ENCODE measurements at regions not wholly inside any gene's neighbourhood (a gene's known extent, or its start where the extent isn't known, plus 50 kb on each side); places are given as distances from the start of the nearest gene placed in this dataset.

DNA sequence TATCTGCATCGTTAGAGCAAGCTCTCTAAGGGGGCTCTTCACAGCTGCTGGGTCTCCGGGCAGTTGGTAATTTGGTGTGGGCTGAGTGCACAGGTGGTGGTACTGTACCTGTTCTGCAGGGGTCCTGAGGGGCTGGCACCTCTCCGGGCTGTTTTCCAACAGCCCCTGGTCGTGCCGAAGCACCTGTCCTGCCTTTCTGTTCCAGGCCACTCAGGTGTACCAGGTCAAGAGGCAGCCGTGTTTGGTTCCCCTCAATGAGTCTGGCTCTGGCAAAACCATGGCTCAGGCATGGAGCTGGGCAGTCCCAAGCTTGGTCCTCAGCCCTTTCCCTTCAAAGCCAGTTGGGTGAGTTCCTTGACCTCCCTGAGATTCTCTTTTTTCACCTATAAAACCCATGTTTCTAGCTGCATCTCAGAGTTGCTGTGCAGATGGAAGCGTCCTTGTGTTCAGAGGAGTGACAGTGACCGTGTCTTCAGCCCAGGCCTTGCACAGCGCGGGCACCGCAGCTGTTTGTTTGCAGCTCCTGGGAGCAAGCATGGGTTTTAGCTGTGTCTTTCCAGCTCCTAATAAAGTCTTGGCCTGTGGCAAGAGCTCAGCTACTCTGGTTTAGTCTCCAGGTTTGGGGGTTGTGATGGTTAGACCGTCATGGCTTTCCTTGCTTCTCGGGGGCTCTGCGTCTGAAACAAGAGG lies 110.9 kb downstream of the GLI2 start:
- intact Hi-C loops (cut with DNase I; ENCODE audit: low total_unique reads): no loop called here
- Histone ChIP-seq H3K9me3 (peaks cover 0 to 5% of the 10 kb centered on the region in 2 donors), H3K36me3 (no peaks in the 10 kb centered on the region), H3K27me3 (no peaks in the 10 kb centered on the region), H3K4me1 (no peaks in the 10 kb centered on the region), H3K27ac (no peak overlapping the region), H3K4me3 (no peak overlapping the region)
- no peak for DNase-seq
- TF ChIP-seq, protein P1, sequence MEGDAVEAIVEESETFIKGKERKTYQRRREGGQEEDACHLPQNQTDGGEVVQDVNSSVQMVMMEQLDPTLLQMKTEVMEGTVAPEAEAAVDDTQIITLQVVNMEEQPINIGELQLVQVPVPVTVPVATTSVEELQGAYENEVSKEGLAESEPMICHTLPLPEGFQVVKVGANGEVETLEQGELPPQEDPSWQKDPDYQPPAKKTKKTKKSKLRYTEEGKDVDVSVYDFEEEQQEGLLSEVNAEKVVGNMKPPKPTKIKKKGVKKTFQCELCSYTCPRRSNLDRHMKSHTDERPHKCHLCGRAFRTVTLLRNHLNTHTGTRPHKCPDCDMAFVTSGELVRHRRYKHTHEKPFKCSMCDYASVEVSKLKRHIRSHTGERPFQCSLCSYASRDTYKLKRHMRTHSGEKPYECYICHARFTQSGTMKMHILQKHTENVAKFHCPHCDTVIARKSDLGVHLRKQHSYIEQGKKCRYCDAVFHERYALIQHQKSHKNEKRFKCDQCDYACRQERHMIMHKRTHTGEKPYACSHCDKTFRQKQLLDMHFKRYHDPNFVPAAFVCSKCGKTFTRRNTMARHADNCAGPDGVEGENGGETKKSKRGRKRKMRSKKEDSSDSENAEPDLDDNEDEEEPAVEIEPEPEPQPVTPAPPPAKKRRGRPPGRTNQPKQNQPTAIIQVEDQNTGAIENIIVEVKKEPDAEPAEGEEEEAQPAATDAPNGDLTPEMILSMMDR (IDR thresholded peaks at IDR 0.05): no peak
- no peak for TF ChIP-seq POLR2A (IDR thresholded peaks at IDR 0.05)

DNA sequence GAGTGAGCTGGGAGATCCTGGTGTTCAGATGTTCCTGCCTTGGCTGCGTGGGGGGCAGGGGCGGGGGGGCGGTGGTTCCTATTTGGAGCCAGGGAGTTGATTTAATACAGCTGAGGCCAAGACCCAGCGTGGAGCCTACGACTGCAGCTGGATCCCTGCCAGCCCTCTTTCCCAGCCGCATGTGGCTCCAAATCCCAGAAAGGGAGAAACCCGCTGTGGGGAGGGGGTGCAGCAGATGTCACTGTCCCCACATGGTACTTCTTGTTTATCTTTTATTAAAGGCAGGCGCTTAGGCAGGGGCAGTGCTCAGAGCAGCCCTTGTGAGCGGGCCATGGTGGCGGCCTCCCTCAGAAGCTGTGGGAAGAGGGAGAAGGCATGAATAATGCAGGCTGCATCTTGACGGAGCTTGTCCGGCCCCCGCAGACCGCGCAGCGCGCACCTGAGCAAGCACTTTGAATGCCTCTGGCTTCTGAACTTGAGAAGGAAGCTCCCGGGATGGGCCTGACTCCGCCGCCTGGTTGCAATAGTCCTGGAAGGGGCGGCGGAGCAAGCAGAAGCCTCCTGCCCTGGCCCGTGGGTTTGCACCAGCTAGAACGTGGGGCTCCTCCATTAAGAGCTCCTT lies 112.1 kb downstream of the GLI2 start:
- peaks cover 0 to 5% of the 10 kb centered on the region in 2 donors for H3K9me3 ChIP-seq
- H3K36me3 ChIP-seq: no peaks in the 10 kb centered on the region
- DNase-seq: no peak
- H3K4me1 ChIP-seq: no peaks in the 10 kb centered on the region
- H3K27me3 ChIP-seq: no peaks in the 10 kb centered on the region
- TF ChIP-seq, protein P1 (IDR thresholded peaks at IDR 0.05): no peak
- TF ChIP-seq POLR2A (IDR thresholded peaks at IDR 0.05): no peak
- intact Hi-C loops (cut with DNase I; ENCODE audit: low total_unique reads): no loop called here
- H3K27ac ChIP-seq: no peak overlapping the region
- no peak overlapping the region for H3K4me3 ChIP-seq

DNA sequence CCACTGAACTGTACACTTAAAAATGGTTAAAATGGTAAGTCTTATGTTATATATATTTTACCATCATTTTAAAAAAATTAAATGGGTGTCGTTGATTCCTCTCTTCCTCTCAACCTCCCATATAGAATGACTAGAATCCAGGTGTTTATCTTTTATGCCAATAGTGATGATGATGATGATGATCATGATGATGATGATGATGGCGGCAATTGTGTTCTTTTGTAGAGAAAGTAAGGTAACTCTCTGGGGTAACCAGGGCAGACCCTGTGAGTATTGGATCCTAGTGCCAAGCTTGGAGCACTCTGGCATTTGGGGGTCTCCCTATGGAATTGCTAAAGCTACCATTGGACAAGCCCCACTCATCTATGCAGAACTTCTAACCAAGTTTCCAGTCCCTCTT lies 113.6 kb downstream of the GLI2 start:
- Histone ChIP-seq H3K27me3 (no peaks in the 10 kb centered on the region), H3K9me3 (peaks cover 0 to 5% of the 10 kb centered on the region in 2 donors), H3K27ac (no peak overlapping the region), H3K36me3 (no peaks in the 10 kb centered on the region), H3K4me1 (no peaks in the 10 kb centered on the region), H3K4me3 (no peak overlapping the region)
- intact Hi-C loops (cut with DNase I; ENCODE audit: low total_unique reads): no loop called here
- no peak for DNase-seq
- TF ChIP-seq, protein P1 (IDR thresholded peaks at IDR 0.05): no peak
- no peak for TF ChIP-seq POLR2A (IDR thresholded peaks at IDR 0.05)

DNA sequence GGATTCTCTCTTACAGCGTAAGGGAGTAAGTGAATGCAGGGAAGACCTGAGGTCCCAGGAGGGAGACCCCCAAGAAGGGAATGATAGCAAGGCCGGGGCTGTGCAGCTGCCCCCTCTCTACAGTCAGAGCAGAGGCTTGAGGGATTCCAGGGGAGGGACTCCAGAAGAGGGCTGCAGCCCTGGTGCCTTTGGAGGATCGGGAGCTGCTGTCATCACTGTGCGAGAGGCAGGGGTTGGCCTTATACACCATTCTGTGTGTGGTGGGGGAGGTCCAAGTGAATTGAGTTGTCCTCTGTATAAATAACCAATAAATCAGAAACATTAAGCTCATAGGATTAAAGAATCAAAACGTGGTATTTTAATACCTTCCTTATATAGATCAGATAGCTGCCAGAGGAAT lies 114.9 kb downstream of the GLI2 start:
- no peak for TF ChIP-seq POLR2A (IDR thresholded peaks at IDR 0.05)
- TF ChIP-seq, protein P1 (IDR thresholded peaks at IDR 0.05): no peak
- no peak for DNase-seq
- Histone ChIP-seq H3K9me3 (peaks cover 0 to 5% of the 10 kb centered on the region in 2 donors), H3K4me1 (no peaks in the 10 kb centered on the region), H3K4me3 (no peak overlapping the region), H3K27me3 (no peaks in the 10 kb centered on the region), H3K27ac (no peak overlapping the region), H3K36me3 (no peaks in the 10 kb centered on the region)
- intact Hi-C loops (cut with DNase I; ENCODE audit: low total_unique reads): no loop called here

DNA sequence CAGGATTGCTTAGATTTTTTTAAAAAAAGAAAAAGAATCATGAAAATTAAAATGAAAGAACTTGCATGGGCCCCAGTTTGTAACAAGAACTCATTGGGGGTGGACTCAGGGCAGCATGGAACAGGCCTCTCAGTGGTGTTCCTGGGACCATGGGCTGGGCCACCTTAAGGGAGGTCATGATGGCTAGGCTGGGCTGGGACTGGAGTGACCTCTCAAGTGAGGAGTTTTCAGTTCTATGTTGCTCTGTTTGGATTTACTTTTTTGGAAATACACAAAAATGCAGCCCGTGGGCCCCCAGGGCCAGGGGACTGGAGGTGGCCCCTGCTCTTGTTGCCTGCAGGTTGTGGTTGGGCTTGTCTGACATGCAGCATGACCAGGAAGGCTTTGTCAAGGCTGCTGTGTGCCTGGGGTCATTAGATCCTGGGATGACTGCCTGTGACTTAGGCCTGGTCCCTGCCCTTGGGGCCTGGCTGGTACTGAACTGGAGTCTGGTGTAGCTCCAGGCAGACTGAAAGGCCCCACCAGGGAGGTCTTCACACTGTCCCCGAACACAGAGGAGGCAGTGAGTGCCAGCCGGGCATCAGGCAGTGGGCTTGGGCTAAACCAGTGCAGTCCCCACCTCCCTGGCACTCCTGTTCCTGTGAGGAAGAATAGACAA lies 115.6 kb downstream of the GLI2 start:
- TF ChIP-seq, protein P1 (IDR thresholded peaks at IDR 0.05): no peak
- no peak for TF ChIP-seq POLR2A (IDR thresholded peaks at IDR 0.05)
- DNase-seq: no peak
- H3K4me3 ChIP-seq: no peak overlapping the region
- no peak overlapping the region for H3K27ac ChIP-seq
- H3K27me3 ChIP-seq: no peaks in the 10 kb centered on the region
- no peaks in the 10 kb centered on the region for H3K36me3 ChIP-seq
- peaks cover 0 to 5% of the 10 kb centered on the region in 2 donors for H3K9me3 ChIP-seq
- intact Hi-C loops (cut with DNase I; ENCODE audit: low total_unique reads): no loop called here
- H3K4me1 ChIP-seq: no peaks in the 10 kb centered on the region
